DOHH2 (cell line): ENCODE measurements at regions not wholly inside any gene's neighbourhood (a gene's known extent, or its start where the extent isn't known, plus 50 kb on each side); places are given as distances from the start of the nearest gene placed in this dataset.

ENCODE experiments used
- H3F3A ChIP-seq: fragments of 200-600 bp; sonication (generic), shearing (Covaris generic); 2 replicates; pipeline ENCODE4 v1.6.0; 2016; ENCODE audit warnings: antibody characterized with exemption, mild to moderate bottlenecking; ENCODE audit not compliant: control insufficient read depth, insufficient read depth
- H3K27ac ChIP-seq: fragments of 200-600 bp; sonication (generic); 2 replicates; pipeline ENCODE4 v1.5.1; 2014; ENCODE audit warnings: low read depth, mild to moderate bottlenecking, low read length, moderate library complexity
- H3K27me3 ChIP-seq: fragments of 200-600 bp; sonication (generic); 2 replicates; pipeline ENCODE4 v1.6.1; 2014; ENCODE audit warnings: mild to moderate bottlenecking, low read length, mixed read lengths; ENCODE audit not compliant: control insufficient read depth
- H3K36me3 ChIP-seq: fragments of 200-600 bp; sonication (generic); 2 replicates; pipeline ENCODE4 v1.6.1; 2014; ENCODE audit warnings: mild to moderate bottlenecking, low read length, moderate library complexity, mixed read lengths; ENCODE audit not compliant: control insufficient read depth
- H3K4me1 ChIP-seq: fragments of 200-600 bp; sonication (generic); 2 replicates; pipeline ENCODE4 v1.6.1; 2014; ENCODE audit warnings: mild to moderate bottlenecking, low read length, mixed read lengths; ENCODE audit not compliant: control insufficient read depth
- H3K4me2 ChIP-seq: fragments of 200-600 bp; sonication (generic); 2 replicates; pipeline ENCODE4 v1.6.0; 2014; ENCODE audit warnings: mild to moderate bottlenecking, low read length, moderate library complexity
- H3K4me3 ChIP-seq: fragments of 200-600 bp; sonication (generic); 2 replicates; pipeline ENCODE4 v1.5.1; 2014; ENCODE audit warnings: mild to moderate bottlenecking, low read length, mixed read lengths
- H3K79me2 ChIP-seq: fragments of 200-600 bp; sonication (generic); 2 replicates; pipeline ENCODE4 v1.6.1; 2014; ENCODE audit warnings: mild to moderate bottlenecking, low read length, mixed read lengths; ENCODE audit not compliant: control insufficient read depth
- H3K9me2 ChIP-seq: fragments of 200-600 bp; sonication (generic); replicated peaks from 2 replicates; pipeline ENCODE4 v1.6.1; 2014; ENCODE audit warnings: mild to moderate bottlenecking, low read length, mixed read lengths; ENCODE audit not compliant: control insufficient read depth
- H3K9me3 ChIP-seq: fragments of 200-600 bp; sonication (generic); 2 replicates; pipeline ENCODE4 v1.6.1; 2014; ENCODE audit warnings: antibody characterized with exemption, low read length, mixed read lengths; ENCODE audit not compliant: control insufficient read depth, insufficient read depth
- H4K20me1 ChIP-seq: fragments of 200-600 bp; sonication (generic); 2 replicates; pipeline ENCODE4 v1.6.0; 2014; ENCODE audit warnings: low read depth, mild to moderate bottlenecking, antibody characterized with exemption, low read length, moderate library complexity; ENCODE audit not compliant: control insufficient read depth, insufficient read depth
- CTCF ChIP-seq: fragments of 200-600 bp; sonication (generic); IDR thresholded peaks from one replicate; pipeline ENCODE4 v1.5.1; 2014; ENCODE audit warnings: antibody characterized with exemption, mild to moderate bottlenecking, low read depth, low read length; ENCODE audit not compliant: poor library complexity, severe bottlenecking
- EZH2phosphoT487 ChIP-seq: fragments of 200-600 bp; sonication (generic); IDR thresholded peaks from 2 replicates; pipeline ENCODE4 v1.6.1; 2017; ENCODE audit warnings: borderline replicate concordance, mild to moderate bottlenecking, antibody characterized with exemption, low read length, moderate library complexity, mixed read lengths

GRCh38 chr4:8683462-8683861, 90.9 kb downstream of the CPZ start:
- no peaks in the 10 kb centered on the region for H3K27me3 ChIP-seq
- H3K36me3 ChIP-seq, result no peaks in the 10 kb centered on the region
- H3K9me3 ChIP-seq, result no peaks in the 10 kb centered on the region
- H3F3A ChIP-seq, result no peaks in the 10 kb centered on the region
- H3K9me2 ChIP-seq, result no peaks in the 10 kb centered on the region
- H3K4me3 ChIP-seq, result no peak overlapping the region
- H3K4me2 ChIP-seq, result no peak overlapping the region
- H3K79me2 ChIP-seq, result no peaks in the 10 kb centered on the region
- TF ChIP-seq CTCF (no peak), EZH2phosphoT487 (no peak)
- H4K20me1 ChIP-seq, result no peaks in the 10 kb centered on the region
- no peaks in the 10 kb centered on the region for H3K4me1 ChIP-seq
- H3K27ac ChIP-seq, result no peak overlapping the region

GRCh38 chr4:8682725-8683124, 90.2 kb downstream of the CPZ start:
- Histone ChIP-seq H3F3A (no peaks in the 10 kb centered on the region), H3K27ac (no peak overlapping the region), H3K9me3 (no peaks in the 10 kb centered on the region), H3K9me2 (no peaks in the 10 kb centered on the region), H3K4me1 (no peaks in the 10 kb centered on the region), H3K36me3 (no peaks in the 10 kb centered on the region), H4K20me1 (no peaks in the 10 kb centered on the region), H3K4me3 (no peak overlapping the region), H3K79me2 (no peaks in the 10 kb centered on the region), H3K27me3 (no peaks in the 10 kb centered on the region), H3K4me2 (no peak overlapping the region)
- TF ChIP-seq CTCF (no peak), EZH2phosphoT487 (no peak)

GRCh38 chr4:8682296-8682695, 89.7 kb downstream of the CPZ start:
- H3K79me2 ChIP-seq, result no peaks in the 10 kb centered on the region
- H3K9me3 ChIP-seq, result no peaks in the 10 kb centered on the region
- no peaks in the 10 kb centered on the region for H3F3A ChIP-seq
- H3K4me2 ChIP-seq, result no peak overlapping the region
- H3K27me3 ChIP-seq, result no peaks in the 10 kb centered on the region
- H3K4me3 ChIP-seq, result no peak overlapping the region
- TF ChIP-seq CTCF (no peak), EZH2phosphoT487 (no peak)
- H3K27ac ChIP-seq, result no peak overlapping the region
- H3K9me2 ChIP-seq, result no peaks in the 10 kb centered on the region
- no peaks in the 10 kb centered on the region for H3K36me3 ChIP-seq
- no peaks in the 10 kb centered on the region for H4K20me1 ChIP-seq
- H3K4me1 ChIP-seq, result no peaks in the 10 kb centered on the region

- Histone ChIP-seq H3K9me3 (no peaks in the 10 kb centered on the region), H3K9me2 (no peaks in the 10 kb centered on the region), H3K4me3 (no peak overlapping the region), H3K27me3 (no peaks in the 10 kb centered on the region), H4K20me1 (no peaks in the 10 kb centered on the region), H3K79me2 (no peaks in the 10 kb centered on the region), H3K4me1 (no peaks in the 10 kb centered on the region), H3K27ac (no peak overlapping the region), H3K4me2 (no peak overlapping the region), H3F3A (no peaks in the 10 kb centered on the region), H3K36me3 (no peaks in the 10 kb centered on the region)
- TF ChIP-seq EZH2phosphoT487, result no peak
- no peak for TF ChIP-seq CTCF
Measured at GRCh38 chr4:8681391-8681790, 88.8 kb downstream of the CPZ start.
